Head of caudate nucleus (tissue), 42 donors: ENCODE measurements at regions not wholly inside any gene's neighbourhood (a gene's known extent, or its start where the extent isn't known, plus 50 kb on each side); places are given as distances from the start of the nearest gene placed in this dataset.
"Not testable (repeated sequence)": the region's sequence is repeated elsewhere in the genome, so short reads cannot be mapped to it uniquely, and the experiment has no call there.

Source experiments
- DNase-seq, 42 donors: peaks; one replicate each; pipeline versions ENCODE4 v3.0.0 to v3.0.0-alpha.2; 2020 to 2021; ENCODE audit warnings: mixed read lengths in 7 of 42
- intact Hi-C: fragments of 100-400 bp; cut with DNase I; formaldehyde crosslinking; loops from one replicate; pipeline ENCODE4 v1.15.0; 2022

DNA sequence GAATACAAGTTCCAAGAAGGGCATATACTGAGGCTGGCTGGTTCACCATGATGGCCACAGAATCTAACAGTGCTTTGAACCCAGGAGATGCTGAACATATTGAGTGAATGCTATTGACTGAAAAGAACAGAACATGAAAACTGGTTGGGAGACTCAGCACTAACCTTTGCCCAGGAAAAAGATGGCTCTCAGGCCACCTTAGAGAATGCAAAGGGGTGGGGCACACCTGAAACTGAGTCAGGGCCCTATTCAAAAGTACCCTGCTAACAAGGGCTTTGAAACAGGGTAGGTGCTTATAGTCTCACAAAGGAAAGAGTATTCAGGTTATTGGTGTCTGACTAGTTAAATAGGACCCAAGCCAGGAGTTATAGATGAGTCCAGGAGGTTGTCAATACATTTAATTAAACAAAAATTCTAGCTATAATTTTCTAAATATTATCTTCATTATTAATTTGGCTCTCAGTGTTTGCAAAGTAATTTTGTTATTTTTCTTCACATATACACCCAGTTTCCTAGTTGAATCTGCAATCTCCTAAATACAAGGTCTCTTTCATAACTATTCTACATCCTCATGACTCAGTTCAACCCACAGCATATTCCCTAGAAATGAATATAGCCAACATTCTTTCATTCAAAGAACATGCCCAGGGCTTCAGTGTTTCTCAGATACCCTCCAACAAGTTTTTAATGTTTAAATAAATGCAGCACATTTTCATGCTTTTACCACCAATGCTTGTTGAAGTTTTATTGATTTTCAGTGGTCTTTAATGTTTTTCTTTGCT lies 144.2 kb upstream of the RAPGEF2 start:
- DNase-seq = no peak
- intact Hi-C loops = no loop called here

DNA sequence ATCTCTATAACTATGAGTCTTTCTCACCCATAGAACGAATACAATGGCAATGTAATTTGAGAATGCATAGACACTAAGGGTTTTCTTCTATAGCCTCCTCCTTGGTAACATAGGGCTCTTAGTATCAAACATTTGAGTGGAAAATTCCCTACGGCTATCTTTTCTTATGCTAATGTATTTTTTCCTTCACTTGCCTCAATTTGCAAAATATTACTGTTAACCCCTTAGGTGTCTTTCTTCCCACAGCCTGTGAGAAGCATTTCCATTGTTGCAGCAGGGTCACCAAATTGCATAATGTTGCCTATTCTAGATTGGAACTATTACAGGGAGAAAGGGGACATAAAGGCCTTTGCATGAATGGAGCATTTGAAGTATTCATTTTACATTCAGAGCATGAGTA lies 140.5 kb upstream of the RAPGEF2 start:
- no peak for DNase-seq
- intact Hi-C loops = no loop called here

DNA sequence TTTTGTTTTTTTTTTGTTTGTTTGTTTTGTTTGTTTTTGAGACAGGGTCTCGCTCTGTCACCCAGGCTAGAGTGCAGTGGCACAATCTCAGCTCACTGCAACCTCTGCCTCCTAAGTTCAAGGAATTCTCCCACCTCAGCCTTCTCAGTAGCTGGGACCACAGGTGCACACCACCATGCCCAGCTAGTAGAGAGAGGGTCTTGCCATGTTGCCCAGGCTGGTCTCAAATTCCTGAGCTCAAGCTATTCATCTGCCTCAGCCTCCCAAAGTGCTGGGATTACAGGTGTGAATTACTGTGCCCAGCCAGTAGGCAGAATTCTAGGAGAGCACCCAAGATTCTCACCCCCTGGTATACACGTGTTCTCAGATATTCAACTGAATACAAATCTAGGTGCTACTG lies 139.6 kb upstream of the RAPGEF2 start:
- intact Hi-C loops, DNase-seq: not testable (repeated sequence)

DNA sequence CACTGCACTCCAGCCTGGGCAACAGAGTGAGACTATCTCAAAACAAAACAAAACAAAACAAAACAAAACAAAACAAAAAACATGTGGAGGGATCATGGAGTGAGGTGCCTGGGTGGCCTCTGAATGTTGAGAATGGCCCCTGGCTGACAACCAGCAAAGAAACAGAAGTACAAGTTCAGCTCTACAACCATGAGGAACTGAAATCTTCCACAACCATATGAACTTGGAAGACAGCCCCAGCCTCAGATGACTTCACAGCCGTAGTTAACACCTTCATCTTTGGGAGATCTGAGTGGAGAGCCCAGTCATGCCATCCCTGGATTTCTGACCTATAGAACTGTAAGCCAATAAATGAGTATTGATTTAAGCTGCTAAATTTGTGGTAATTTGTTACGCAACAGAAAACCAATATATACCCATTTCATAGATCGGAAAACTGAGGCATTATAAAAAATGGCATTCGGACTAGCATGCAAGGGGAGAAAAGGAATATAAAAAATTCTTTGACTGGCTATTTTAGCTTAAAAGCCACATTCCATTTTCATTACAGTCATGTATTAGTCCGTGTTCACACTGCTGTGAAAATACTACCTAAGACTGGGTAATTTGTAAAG lies 138.7 kb upstream of the RAPGEF2 start:
- peak in 1 of 42 donors; percentile 2 for DNase-seq
- intact Hi-C loops = no loop called here

DNA sequence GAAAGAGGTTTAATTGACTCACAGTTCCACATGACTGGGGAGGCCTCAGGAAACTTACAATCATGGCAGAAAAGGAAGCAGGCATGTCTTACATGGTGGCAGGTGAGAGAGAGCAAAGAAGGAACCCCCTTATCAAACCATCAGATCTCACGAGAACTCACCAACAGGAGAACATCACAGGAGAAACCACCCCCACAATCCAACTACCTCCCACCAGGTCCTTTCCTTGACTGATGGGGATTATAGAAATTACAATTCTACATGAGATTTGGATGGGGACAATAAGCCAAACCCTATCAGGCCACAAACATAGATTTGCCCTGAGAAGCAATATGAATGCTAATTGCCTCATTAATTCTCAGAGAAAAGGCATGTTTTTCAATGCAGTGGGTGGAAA lies 138.2 kb upstream of the RAPGEF2 start:
- intact Hi-C loops = no loop called here
- no peak for DNase-seq

DNA sequence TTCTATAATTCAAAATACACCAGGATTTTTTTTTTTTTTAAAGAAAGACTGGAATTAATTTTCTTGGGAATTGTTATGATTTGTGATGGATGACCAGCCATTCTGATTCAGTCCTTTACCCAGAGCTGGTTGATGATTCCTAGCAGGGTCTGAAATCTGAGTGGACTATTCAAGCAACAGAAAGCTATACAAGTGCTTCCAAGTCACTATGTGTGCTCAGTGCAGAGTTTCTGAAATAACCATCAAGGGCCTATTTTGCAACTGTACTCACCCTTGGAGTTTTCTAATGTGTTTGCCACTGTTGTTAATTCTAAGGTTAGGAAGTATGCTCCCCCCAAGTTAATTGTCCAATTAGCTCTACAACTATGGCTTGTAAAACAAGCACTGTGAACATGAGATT lies 137.7 kb upstream of the RAPGEF2 start:
- intact Hi-C loops = no loop called here
- DNase-seq = no peak

DNA sequence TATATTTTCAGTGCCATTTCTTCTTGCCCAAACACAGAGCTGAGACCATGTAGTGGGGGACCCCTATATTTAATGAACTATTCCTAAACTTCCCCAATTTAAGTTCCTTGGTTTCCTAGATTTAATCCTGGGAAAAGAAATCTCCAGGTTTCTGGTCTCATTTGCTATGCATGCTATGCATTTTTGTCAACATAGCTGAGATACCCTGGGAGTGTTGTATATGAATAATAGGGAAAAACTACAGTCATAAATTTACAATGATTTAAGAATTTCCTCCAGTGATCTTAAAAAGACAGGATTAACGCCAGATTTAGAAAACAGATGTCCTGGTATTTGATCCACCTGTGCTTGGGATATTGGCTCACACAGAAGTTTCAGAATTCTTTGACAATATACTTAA lies 136.8 kb upstream of the RAPGEF2 start:
- intact Hi-C loops = no loop called here
- DNase-seq = no peak

DNA sequence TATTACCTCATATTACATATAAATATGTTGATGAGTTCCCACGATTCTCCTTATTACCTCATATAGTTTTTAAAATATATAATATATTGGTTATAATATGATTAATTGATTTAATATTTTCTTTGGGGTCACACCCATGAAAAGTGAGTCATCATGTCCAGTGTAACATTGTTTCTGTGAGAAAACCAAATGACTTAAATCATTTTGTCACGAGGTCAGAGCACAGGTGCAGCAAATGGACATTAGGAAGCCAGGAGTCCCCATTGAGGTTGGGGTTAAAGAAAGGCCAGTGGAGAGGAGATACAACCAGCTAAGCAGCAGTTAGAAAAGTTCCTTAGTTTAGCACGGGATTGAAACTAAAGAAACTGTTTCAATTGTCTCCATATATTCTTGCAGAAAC lies 133.9 kb upstream of the RAPGEF2 start:
- DNase-seq = no peak
- intact Hi-C loops = no loop called here

DNA sequence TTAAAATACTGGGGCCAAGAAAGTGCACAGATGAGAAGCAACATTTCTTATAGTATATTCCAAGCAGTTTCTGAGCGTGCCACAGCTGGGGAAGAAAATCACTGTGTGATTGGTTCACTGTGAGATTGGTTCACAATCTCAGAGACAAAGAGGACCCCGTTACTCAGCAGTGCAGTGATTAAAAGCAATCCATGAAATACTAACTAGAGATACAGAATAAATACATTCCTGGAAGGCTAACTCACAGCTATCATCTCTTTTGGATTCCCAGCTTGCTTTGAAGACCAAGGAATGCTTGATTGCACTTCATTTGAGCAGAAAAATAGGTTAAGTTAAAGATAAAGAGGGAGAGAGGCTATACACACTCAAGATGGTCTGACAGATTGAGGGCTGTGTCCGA lies 132.1 kb upstream of the RAPGEF2 start:
- intact Hi-C loops = no loop called here
- no peak for DNase-seq

DNA sequence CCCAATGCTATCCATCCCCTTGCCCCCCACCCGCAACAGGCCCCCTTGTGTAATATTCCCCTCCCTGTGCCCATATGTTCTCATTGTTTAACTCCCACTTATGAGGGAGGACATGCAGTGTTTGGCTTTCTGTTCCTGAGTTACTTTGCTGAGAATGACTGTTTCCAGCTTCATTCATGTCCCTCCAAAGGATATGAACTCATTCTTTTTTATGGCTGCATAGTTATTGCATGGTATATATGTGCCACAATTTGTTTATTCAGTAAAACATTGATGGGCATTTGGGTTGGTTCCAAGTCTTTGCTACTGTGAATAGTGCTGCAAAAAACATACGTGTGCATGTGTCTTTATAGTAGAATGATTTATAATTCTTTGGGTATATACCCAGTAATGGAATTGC lies 128.4 kb upstream of the RAPGEF2 start:
- intact Hi-C loops, DNase-seq: not testable (repeated sequence)

DNA sequence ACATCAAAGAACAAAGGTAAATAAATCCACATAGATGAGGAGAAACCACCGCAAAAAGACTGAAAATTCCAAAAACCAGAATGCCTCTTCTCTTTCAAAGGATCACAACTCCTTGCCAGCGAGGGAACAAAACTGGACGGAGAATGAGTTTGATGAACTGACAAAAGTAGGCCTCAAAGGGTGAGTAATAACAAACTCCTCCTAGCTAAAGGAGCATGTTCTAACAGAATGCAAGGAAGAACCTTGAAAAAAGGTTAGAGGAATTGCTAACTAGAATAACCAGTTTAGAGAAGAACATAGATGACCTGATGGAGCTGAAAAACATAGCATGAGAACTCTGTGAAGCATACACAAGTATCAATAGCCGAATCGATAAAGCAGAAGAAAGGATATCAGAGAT lies 122.2 kb upstream of the RAPGEF2 start:
- DNase-seq, intact Hi-C loops: not testable (repeated sequence)

DNA sequence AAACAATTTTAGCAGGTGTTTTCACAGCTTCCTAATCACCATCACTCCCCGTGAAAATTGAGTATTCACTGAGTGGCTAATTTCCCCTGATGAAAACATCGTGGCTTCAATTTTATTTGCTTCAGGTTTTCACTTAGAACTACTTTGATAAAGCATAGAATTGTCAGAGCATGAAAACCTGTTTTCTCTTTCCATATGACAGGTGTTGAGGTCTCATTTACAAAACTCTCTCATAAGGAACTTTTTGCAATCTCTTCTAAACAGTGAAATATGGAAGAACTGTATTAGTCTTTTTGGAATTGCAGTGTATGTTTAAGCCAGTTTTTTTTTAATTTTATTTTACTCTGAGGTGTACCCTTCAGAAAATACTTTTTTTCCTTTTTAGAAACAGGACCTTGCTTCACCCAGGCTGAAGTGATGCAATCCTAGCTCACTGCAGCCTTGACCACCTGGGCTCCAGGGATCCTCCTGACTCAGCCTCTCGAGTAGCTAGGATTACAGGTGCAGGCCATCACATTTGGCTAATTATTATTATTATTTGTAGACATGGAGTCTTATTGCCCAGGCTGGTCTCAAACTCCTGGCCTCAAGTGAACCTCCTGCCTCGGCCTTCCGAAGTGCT lies 111.2 kb upstream of the RAPGEF2 start:
- intact Hi-C loops = no loop called here
- DNase-seq = no peak

DNA sequence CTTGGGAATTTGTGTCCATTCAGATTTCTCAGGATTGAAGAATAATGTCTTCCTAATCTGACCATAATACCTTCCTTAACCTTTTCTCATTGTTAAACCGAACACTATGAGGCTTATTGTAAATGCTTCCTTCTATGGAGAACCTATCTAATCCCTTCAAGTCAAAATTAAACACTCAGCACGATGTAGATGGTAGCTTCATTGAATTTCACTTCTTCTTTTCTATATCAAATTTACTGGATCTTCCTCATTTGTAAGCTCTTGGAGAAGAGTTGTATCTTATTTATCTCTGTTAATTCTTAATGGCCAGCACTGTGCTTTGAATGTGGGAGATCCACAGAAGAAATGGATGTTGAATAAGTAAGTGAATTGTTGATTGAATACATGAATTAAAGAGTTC lies 109.0 kb upstream of the RAPGEF2 start:
- DNase-seq = no peak
- intact Hi-C loops = no loop called here

DNA sequence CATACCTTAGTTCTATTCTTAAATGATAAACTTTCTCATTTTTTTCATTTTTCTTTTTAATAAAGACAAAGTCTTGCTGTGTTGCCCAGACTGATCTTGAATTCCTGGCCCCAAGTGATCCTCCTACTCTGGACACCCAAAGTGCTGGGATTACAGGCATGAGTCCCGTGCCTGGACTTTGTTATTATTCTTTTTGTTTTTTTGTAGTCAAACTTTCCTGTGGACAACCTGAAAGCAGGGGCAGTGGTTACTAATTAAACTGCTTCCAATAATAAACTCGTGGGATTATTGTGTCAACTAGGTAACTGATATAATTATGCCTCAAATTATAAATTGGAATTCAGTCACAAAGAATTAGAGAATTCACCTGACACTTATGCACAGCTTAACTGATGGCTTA lies 107.8 kb upstream of the RAPGEF2 start:
- intact Hi-C loops = no loop called here
- no peak for DNase-seq

DNA sequence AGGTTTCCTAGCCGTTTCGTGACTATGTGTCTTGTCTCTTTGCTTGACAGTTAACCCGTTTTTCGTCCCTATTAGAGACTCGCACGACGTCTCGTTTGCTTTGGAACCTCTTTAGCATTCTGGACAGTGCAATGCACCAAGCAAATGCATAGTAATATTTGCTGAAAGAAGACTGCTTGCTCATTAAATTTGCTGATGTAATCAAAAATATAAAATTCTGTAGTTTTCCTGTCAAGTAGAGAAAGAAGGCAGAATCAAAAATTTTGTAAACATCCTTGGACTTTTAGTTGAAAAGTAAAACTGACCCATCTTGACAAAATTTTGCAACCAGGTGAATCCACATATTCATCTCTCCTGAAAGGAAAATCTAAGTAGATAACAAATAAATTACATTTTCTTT lies 106.9 kb upstream of the RAPGEF2 start:
- DNase-seq = no peak
- intact Hi-C loops = no loop called here

DNA sequence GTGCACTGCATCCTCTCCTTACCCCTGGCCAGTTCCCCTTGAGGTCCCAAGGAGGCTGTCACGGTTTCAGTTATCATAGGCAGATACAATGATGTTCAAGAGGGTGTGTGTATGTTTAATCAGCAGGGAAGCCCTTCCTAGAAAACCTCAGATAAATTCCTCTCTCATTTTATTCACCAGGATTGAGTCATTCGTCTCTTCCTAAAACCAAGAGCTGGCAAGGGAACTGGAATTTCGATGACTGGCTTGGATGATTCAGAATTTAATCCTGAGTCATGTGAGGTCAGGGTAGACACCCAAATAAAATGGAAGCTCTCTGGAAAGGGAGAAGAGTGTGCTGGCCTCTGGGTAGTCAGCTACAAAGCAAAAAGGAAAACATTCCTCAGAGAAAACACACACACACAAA lies 106.2 kb upstream of the RAPGEF2 start:
- intact Hi-C loops = no loop called here
- DNase-seq = peak in 1 of 42 donors; percentile 42

DNA sequence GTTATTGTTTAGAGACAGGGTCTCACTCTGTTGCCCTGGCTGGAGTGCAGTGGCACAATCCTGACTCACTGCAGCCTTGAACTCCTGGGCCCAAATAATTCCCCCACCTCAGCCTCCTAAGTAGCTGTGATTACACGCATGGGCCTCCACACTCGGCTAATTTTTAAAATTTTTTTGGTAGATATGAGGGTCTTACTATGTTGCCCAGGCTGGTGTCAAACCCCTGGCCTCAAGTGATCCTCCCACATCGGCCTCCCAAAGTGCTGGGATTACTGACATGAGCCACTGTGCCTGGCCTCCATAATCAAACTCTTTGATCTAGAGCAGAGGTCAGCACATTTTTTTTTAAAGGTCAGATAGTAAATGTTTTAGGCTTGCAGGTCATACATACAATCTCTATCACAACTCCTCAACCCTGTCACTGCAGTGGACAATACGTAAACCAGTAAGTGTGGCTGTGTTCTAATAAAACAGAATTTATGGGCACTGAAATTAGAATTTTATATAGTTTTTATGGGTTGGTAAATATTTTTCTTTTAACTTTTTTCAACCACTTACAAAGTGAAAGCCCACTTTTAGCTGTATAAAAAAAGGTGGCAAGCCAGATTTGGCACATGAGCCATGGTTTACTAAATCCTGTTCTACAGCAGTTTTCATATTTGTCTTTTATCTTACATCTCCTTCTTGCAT lies 105.1 kb upstream of the RAPGEF2 start:
- intact Hi-C loops = no loop called here
- no peak for DNase-seq

DNA sequence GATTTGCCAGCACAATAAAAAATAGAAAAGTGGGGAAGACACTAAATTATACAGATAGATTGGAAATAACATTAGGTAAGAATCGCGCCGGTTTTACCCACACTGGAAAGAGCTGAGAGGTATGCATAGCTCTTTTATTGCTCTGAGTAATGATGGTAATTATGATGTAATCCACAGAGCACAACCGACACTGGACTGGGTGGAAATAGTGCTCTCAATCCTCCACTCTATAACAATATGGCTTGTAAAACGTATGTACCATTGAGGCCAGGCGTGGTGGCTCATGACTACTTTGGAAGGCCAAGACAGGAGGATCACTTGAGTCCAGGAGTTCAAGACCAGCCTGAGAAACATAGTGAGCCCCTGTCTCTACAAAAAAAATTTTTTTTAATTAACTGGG lies 104.3 kb upstream of the RAPGEF2 start:
- intact Hi-C loops = no loop called here
- DNase-seq = no peak

DNA sequence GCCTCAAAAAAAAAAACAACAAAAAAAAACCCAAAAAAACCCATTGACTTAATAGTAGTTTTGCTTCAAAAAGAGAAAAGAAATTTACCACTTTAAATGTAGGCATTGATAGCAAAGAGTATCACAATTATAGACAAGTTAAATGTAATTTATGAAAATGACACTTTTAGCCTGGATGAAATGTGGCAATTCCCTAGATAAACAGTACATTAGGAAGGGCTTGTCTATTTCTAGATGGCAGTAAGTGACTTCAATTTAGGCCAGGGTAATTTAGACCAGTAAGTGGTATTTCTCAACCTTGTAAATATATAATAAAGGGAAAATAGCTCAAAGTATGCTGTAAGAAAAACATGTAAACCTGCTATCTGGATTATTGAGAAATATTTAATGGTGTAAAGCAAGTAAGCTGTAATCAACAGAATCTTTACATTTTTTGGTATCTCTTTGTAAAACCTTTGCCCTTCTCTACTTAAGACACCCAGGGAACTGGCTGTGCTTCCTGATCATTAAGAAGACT lies 103.7 kb upstream of the RAPGEF2 start:
- DNase-seq = no peak
- intact Hi-C loops = no loop called here

DNA sequence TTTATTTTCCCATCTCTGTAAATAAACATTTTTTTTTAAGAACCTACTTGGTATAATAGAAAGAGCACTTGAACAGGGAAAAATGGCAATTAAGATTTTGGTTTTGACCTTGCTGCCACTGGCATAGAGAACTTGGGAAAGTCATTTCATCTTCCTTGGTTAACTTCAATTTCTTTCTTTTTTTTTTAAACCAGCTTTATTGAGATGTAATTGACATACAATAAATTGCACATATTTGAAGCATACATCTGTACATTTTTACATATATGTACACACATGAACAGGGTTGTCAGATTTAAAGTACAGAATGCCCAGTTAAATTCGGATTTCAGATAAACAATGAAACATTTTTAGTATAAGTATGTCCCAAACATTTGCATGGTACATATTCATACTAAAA lies 103.0 kb upstream of the RAPGEF2 start:
- intact Hi-C loops = no loop called here
- no peak for DNase-seq
